ENCODE measurements at regions not wholly inside any gene's neighbourhood (a gene's known extent, or its start where the extent isn't known, plus 50 kb on each side); places are given as distances from the start of the nearest gene placed in this dataset.

GRCh38 chr16:48892893-48893292 is 282.9 kb upstream of the N4BP1 start:
- TF ChIP-seq EP300 (IDR thresholded peaks at IDR 0.05) (no peak), CTCF (IDR thresholded peaks at IDR 0.05) (no peak), POLR2AphosphoS5 (IDR thresholded peaks at IDR 0.05) (no peak), POLR2A (IDR thresholded peaks at IDR 0.05) (no peak)

Data from suprapubic skin (tissue), 4 donors.